Chondrocyte (in vitro differentiated cells): ENCODE measurements at regions not wholly inside any gene's neighbourhood (a gene's known extent, or its start where the extent isn't known, plus 50 kb on each side); places are given as distances from the start of the nearest gene placed in this dataset.

Experiments
- DNase-seq: peaks from one replicate; pipeline ENCODE4 v3.0.0; 2021; ENCODE audit warnings: mixed read lengths, low spot score
- H3K27ac Mint-ChIP-seq: one replicate; pipeline ENCODE4 v1.8.0; 2021; ENCODE audit warnings: mild to moderate bottlenecking, moderate library complexity, mixed read lengths; ENCODE audit not compliant: unreplicated experiment
- H3K27me3 Mint-ChIP-seq: 2 replicates; pipeline ENCODE4 v1.8.0; 2021; ENCODE audit warnings: low read depth, mixed read lengths
- H3K36me3 Mint-ChIP-seq: 2 replicates; pipeline ENCODE4 v1.8.0; 2021; ENCODE audit warnings: low read depth, mixed read lengths
- H3K4me1 Mint-ChIP-seq: 2 replicates; pipeline ENCODE4 v1.8.0; 2021; ENCODE audit warnings: low read depth, mild to moderate bottlenecking, mixed read lengths
- H3K4me3 Mint-ChIP-seq: one replicate; pipeline ENCODE4 v1.8.0; 2021; ENCODE audit warnings: mild to moderate bottlenecking, moderate library complexity, mixed read lengths; ENCODE audit not compliant: unreplicated experiment
- H3K9me3 Mint-ChIP-seq: 2 replicates; pipeline ENCODE4 v1.8.0; 2021; ENCODE audit warnings: low read depth, mixed read lengths
- TF ChIP-seq, protein P1 (sequence below): fragments of 200-600 bp; sonication (generic); IDR thresholded peaks from 2 replicates; pipeline ENCODE4 v1.5.0; 2021; ENCODE audit warnings: antibody characterized with exemption, mild to moderate bottlenecking, moderate library complexity

DNA sequence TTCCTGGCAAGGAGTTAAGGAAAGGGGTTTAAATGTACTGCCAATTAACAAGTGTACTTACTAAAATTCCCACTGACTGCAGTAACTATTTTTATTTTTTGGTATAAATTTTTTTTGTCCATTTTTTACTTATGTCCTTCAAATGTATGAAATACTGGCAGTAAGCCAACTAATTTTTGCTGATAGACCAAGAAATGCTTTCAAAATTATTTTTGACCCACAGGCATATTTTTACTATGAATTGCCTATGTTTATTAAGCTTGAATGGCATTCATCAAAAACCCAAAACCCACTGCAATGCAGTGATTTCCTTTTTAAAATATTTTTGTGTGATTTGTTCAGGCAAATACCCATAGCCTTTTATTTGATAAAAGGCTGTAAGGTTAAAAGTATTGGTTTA lies 560.1 kb downstream of the UTRN start:
- TF ChIP-seq, protein P1, sequence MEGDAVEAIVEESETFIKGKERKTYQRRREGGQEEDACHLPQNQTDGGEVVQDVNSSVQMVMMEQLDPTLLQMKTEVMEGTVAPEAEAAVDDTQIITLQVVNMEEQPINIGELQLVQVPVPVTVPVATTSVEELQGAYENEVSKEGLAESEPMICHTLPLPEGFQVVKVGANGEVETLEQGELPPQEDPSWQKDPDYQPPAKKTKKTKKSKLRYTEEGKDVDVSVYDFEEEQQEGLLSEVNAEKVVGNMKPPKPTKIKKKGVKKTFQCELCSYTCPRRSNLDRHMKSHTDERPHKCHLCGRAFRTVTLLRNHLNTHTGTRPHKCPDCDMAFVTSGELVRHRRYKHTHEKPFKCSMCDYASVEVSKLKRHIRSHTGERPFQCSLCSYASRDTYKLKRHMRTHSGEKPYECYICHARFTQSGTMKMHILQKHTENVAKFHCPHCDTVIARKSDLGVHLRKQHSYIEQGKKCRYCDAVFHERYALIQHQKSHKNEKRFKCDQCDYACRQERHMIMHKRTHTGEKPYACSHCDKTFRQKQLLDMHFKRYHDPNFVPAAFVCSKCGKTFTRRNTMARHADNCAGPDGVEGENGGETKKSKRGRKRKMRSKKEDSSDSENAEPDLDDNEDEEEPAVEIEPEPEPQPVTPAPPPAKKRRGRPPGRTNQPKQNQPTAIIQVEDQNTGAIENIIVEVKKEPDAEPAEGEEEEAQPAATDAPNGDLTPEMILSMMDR: no peak
- Mint-ChIP-seq H3K9me3 (no peaks in the 10 kb centered on the region), H3K4me1 (peaks cover 33% of the 10 kb centered on the region), H3K36me3 (peaks cover 22% of the 10 kb centered on the region), H3K27ac (no peak overlapping the region), H3K27me3 (no peaks in the 10 kb centered on the region), H3K4me3 (no peak overlapping the region)
- no peak for DNase-seq

DNA sequence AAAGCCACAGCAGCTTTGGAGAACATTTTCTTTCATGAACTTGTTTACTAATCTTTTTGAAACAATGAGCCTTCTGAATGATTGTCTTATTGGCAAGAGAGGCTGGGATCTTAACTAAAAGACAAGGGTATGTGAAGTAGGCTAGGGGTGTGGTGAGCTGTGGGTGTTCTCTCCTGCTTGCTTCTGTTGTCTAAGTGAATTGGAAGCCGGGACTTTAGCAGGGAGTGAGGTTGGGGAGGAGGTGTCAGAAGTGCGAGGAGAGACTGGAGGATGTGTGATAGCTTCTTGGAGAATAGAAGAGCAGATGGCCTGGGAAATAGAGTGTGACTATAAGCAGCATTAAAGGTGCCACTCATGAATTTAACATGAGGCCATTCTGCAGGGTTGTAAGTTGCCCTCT lies 562.8 kb downstream of the UTRN start:
- no peaks in the 10 kb centered on the region for H3K9me3 Mint-ChIP-seq
- H3K27ac Mint-ChIP-seq: no peak overlapping the region
- TF ChIP-seq, protein P1: no peak
- H3K4me3 Mint-ChIP-seq: no peak overlapping the region
- H3K36me3 Mint-ChIP-seq: peaks cover 20% of the 10 kb centered on the region
- no peaks in the 10 kb centered on the region for H3K27me3 Mint-ChIP-seq
- DNase-seq: no peak
- peaks cover 25% of the 10 kb centered on the region for H3K4me1 Mint-ChIP-seq

DNA sequence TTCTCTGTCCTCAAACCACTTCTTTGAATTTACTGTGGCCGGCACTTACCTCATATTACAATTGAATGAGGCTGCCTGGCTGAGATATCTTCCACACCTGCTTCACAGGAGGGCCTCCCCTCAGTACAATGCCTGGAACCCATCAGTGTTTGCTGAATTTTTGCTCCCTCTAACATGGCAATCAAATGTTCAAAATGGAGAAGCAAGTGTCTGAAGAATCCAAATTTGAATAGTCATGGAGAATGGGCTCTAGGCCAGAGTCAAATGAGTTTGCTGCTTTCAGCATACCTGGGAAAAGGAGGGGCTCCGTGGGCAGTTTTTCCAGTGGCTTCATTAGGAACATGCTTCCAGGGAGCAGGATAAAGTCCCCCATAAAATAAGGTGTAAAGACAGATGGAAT lies 564.8 kb downstream of the UTRN start:
- Mint-ChIP-seq H3K27ac (no peak overlapping the region), H3K4me3 (no peak overlapping the region), H3K27me3 (no peaks in the 10 kb centered on the region), H3K9me3 (no peaks in the 10 kb centered on the region), H3K4me1 (peaks cover 11% of the 10 kb centered on the region), H3K36me3 (peaks cover 22% of the 10 kb centered on the region)
- TF ChIP-seq, protein P1: no peak
- no peak for DNase-seq

DNA sequence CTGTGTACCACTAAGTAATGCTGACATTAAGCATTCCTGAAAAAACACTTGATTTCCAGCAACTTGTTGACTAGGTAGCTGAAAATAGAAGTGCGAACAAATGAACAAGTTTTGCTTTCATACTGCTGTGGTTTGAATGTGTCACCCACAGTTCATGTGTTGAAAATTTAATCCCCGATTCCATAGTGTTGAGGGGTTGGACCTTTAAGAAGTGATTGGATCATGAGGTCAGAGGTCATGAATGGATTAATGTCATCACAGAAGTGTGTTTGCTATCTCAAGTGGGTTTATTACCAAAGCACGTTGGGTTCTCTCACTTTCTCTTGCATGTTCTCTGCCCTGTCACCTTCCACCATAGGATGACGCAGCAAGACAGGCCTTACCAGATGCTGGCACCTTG lies 568.5 kb downstream of the UTRN start:
- peaks cover 14% of the 10 kb centered on the region for H3K36me3 Mint-ChIP-seq

DNA sequence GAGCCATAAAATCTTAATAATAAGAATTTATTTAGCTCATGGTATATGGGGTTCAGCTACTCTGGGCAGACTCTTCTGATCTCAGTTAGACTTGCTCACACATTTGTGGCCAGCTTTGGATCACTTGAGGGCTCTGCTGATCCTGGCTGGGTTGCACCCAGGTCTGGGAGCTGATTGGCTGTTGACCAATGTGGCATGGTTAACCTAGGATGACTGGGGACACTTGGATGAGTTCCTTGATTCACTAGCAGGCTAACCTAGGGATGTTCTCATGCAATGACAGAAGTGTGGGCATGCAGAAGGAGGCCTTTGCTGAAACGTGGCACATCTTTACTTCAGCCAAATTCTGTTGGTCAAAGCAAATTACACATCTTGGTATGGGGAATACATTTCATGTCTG lies 569.5 kb downstream of the UTRN start:
- Mint-ChIP-seq H3K4me1 (no peaks in the 10 kb centered on the region), H3K27me3 (no peaks in the 10 kb centered on the region), H3K9me3 (peaks cover 3% of the 10 kb centered on the region), H3K4me3 (no peak overlapping the region), H3K36me3 (peaks cover 8% of the 10 kb centered on the region), H3K27ac (no peak overlapping the region)
- TF ChIP-seq, protein P1: no peak
- no peak for DNase-seq

More for the DNA sequence above, 568.5 kb downstream of the UTRN start:
- no peaks in the 10 kb centered on the region for H3K27me3 Mint-ChIP-seq
- TF ChIP-seq, protein P1: no peak
- no peaks in the 10 kb centered on the region for H3K9me3 Mint-ChIP-seq
- DNase-seq: no peak
- no peak overlapping the region for H3K4me3 Mint-ChIP-seq
- H3K27ac Mint-ChIP-seq: no peak overlapping the region
- H3K4me1 Mint-ChIP-seq: no peaks in the 10 kb centered on the region
